Fibroblast of peridontal ligament (primary cell): ENCODE measurements at regions not wholly inside any gene's neighbourhood (a gene's known extent, or its start where the extent isn't known, plus 50 kb on each side); places are given as distances from the start of the nearest gene placed in this dataset.
A peak's percentile ranks its signal among the peaks of the same experiment; 100 is the strongest.
"Not testable (repeated sequence)": the region's sequence is repeated elsewhere in the genome, so short reads cannot be mapped to it uniquely, and the experiment has no call there.

ENCODE experiments used
- DNase-seq: peaks from one replicate; pipeline ENCODE4 v3.0.0-alpha.2; 2010; ENCODE audit errors: extremely low read depth

GRCh38 chr5:104130320-104130719 lies 567.7 kb upstream of the NUDT12 start:
- DNase-seq = peak; percentile 65

- no peak for DNase-seq
These were observed 565.8 kb upstream of the NUDT12 start for GRCh38 chr5:104128348-104128747.

DNA sequence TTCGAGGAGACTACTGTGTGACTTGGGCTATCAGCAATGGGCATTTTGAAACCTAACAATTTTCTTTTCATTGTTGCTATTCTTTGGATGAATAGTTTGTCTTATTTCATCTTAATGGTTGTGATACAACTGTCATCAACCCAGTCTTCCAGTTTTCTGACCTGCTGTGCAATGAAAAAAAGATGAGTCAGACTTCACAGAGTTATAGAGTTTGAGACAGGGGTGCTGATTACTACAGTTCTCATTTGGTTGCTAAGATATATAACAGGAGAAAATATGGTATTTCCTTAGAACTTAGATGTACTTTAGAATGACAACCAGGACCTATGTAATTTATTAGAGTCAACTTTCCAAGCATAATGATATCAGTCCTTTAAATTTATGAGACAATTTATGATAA lies 564.4 kb upstream of the NUDT12 start:
- DNase-seq = no peak

DNA sequence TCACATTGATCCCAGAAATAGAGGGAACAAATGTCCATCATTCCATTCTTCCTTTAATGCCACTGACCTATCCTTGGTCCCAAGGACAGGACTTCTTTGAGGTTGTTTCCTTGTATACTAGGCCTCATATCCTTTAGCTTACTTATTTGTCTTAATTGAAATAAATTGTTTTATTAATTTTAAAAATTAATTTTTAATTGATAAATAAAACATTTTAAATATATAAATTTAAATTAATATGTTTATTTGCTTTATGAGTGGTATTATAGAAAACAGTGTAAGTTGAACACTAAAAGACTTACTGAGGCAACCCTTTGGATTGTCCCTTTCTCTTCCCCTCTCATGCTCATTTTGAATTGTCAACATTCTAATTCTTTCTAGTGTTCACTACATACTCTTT lies 556.9 kb upstream of the NUDT12 start:
- no peak for DNase-seq

GRCh38 chr5:104111632-104112031 lies 549.0 kb upstream of the NUDT12 start:
- no peak for DNase-seq

DNA sequence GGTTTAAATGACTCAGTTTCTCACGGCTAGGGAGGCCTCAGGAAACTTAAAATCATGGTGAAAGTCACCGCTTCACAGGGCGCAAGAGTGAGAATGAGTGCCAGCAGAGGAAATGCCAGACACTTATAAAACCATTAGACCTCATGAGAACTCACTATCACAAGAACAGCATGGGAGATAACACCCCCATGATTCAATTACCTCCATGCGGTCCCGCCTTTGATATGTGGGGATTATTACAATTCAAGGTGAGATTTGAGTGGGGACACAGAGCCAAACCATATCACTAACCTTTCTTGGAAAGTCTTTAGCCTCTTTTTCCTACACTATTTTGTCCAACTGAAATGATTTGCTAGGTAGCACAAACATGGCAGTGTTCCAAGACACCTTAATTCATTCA lies 533.9 kb upstream of the NUDT12 start:
- no peak for DNase-seq

- DNase-seq = no peak
These were observed 532.9 kb upstream of the NUDT12 start for GRCh38 chr5:104095527-104095926.

- peak; percentile 38 for DNase-seq
These were observed 526.5 kb upstream of the NUDT12 start for GRCh38 chr5:104088876-104089778.

- no peak for DNase-seq
These were observed 522.3 kb upstream of the NUDT12 start for GRCh38 chr5:104084896-104085295.

DNA sequence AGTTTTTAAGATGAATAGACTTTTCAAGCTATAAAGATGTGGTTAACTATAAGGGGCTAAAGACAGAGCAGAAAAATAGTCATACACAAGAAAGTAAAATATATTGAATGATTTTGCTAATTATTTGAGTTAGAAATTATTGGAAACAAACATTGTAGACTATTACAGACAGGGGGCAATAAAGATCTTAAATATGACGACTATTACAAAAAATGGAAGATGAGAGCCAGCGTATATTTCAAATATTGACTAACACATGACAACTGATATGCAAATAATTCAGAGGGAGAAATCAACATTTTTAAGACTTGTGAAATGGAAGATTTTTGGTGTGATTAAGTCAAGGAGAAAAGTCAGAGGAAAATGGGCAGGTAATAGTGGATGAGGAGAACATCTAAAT lies 520.2 kb upstream of the NUDT12 start:
- no peak for DNase-seq

- no peak for DNase-seq
These were observed 518.6 kb upstream of the NUDT12 start for GRCh38 chr5:104081232-104081631.

DNA sequence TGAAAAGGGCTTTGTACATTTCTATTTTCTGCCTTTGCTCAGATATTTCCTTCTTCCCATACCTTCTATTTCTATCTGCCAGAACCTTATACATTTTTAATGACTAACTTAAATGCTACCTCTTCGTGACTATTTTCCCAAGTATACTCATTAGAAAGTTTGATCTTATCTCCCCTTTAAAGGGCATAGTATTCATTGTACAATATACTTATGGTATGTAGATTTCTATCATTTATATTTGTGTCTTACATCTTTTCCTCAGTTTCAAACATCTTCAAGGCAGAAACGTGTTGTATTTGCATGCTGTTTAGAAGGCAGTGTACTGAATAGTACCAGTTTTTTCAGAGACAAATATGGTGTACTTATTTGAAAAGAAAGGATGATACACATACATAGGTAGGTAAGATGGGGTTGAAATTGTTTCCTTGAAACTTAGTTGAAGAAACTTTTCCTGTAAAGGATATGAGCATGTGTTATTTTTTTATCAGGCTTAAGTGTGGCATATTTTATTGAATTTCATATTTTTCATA lies 518.1 kb upstream of the NUDT12 start:
- no peak for DNase-seq

- not testable (repeated sequence) for DNase-seq
These were observed 517.5 kb upstream of the NUDT12 start for GRCh38 chr5:104079861-104080645.

GRCh38 chr5:104071887-104072286 lies 509.3 kb upstream of the NUDT12 start:
- no peak for DNase-seq

GRCh38 chr5:104062621-104063377 lies 500.2 kb upstream of the NUDT12 start:
- DNase-seq = no peak

DNA sequence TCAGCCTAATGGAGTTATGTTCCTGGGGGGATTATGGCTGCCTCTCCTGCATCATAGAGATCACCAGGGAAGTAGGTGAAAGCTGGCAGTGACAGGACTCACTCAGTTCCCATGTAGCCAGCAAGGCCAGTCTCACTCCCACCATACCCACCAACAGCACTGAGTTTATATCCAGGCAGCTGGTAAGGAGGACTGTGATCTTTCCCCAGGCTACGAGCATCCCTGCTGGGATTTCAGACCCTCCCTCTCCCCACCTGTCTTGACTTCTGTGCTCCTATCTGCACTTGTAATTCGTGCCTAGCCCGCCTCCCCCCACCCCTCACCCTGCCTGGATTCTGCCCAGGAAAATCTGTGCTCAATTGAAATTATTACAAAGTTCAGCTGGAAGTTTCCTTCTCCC lies 499.1 kb upstream of the NUDT12 start:
- DNase-seq = no peak

GRCh38 chr5:104053353-104053649 lies 490.7 kb upstream of the NUDT12 start:
- DNase-seq = no peak

GRCh38 chr5:104052558-104053352 lies 490.2 kb upstream of the NUDT12 start:
- DNase-seq = no peak

DNA sequence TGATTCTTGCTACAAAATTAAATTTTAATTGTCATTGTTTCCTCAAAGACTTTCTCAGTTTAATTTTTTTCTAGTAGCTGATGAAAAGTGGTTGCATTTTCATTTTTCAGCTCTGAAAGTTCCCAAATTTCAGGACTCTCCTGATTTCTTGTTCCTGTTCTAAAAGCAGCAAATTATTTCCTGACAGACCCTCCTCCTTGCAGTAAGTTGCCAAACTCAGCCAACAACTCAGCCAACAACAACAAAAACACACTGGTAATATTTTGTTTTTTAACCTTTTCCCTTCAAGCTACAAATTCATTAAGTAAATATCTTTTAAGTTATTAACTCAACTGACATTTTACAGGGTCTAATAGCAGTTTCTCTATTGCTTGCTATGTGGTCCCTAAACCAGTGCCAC lies 487.8 kb upstream of the NUDT12 start:
- no peak for DNase-seq

DNA sequence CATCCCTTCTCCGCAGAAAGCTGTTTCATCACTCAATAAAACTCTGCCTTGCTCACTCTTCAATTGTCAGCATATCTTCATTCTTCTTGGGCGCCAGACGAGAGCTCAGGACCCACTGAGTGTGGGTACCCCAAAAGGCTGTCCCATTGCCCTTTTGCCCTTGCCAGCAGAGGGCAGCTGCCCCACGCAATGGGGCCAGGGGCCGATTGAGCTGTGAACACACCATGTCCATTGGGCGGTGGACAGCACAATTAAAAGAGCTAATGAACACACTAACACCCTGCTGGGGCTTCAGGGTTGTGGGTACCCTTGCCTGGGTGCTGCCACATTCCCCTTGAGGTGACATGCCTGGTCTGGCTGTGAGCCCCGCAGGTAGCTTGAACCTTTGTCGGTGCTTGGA lies 487.2 kb upstream of the NUDT12 start:
- no peak for DNase-seq

GRCh38 chr5:104048231-104048630 lies 485.6 kb upstream of the NUDT12 start:
- DNase-seq = no peak
